ENCODE measurements at regions not wholly inside any gene's neighbourhood (a gene's known extent, or its start where the extent isn't known, plus 50 kb on each side); places are given as distances from the start of the nearest gene placed in this dataset.

GRCh38 chr10:64312876-64313275, 791.7 kb downstream of the REEP3 start:
- TF ChIP-seq CTCF (IDR thresholded peaks at IDR 0.05), result no peak
- H3K4me3 ChIP-seq, result no peak overlapping the region
- H3K27ac ChIP-seq, result no peak overlapping the region
- DNase-seq (ENCODE audit: low spot score), result no peak

GRCh38 chr10:64313967-64314366, 792.8 kb downstream of the REEP3 start:
- Histone ChIP-seq H3K4me3 (no peak overlapping the region), H3K27ac (no peak overlapping the region)
- TF ChIP-seq CTCF (IDR thresholded peaks at IDR 0.05), result no peak
- no peak for DNase-seq (ENCODE audit: low spot score)

GRCh38 chr10:64316416-64316815, 795.2 kb downstream of the REEP3 start:
- TF ChIP-seq CTCF (IDR thresholded peaks at IDR 0.05), result no peak
- H3K4me3 ChIP-seq, result no peak overlapping the region
- DNase-seq (ENCODE audit: low spot score), result no peak

GRCh38 chr10:64316833-64317232, 795.6 kb downstream of the REEP3 start:
- no peak overlapping the region for H3K27ac ChIP-seq
- no peak for TF ChIP-seq CTCF (IDR thresholded peaks at IDR 0.05)
- DNase-seq (ENCODE audit: low spot score), result no peak
- no peak overlapping the region for H3K4me3 ChIP-seq

More at GRCh38 chr10:64316416-64316815, 795.2 kb downstream of the REEP3 start:
- no peak overlapping the region for H3K27ac ChIP-seq

- no peak for DNase-seq (ENCODE audit: low spot score)
- no peak overlapping the region for H3K4me3 ChIP-seq
- H3K27ac ChIP-seq, result no peak overlapping the region
- no peak for TF ChIP-seq CTCF (IDR thresholded peaks at IDR 0.05)
These were observed 799.2 kb downstream of the REEP3 start for GRCh38 chr10:64320448-64320847.

- TF ChIP-seq CTCF (IDR thresholded peaks at IDR 0.05), result no peak
- DNase-seq (ENCODE audit: low spot score), result no peak
- H3K27ac ChIP-seq, result no peak overlapping the region
- no peak overlapping the region for H3K4me3 ChIP-seq
These were observed 808.3 kb downstream of the REEP3 start for GRCh38 chr10:64329510-64329909.

GRCh38 chr10:64332551-64332950, 811.4 kb downstream of the REEP3 start:
- no peak for TF ChIP-seq CTCF (IDR thresholded peaks at IDR 0.05)
- no peak for DNase-seq (ENCODE audit: low spot score)
- no peak overlapping the region for H3K4me3 ChIP-seq
- H3K27ac ChIP-seq, result no peak overlapping the region

Data from coronary artery (tissue), 2 donors.